ENCODE measurements at regions not wholly inside any gene's neighbourhood (a gene's known extent, or its start where the extent isn't known, plus 50 kb on each side); places are given as distances from the start of the nearest gene placed in this dataset.

- no peak for TF ChIP-seq CTCF (IDR thresholded peaks at IDR 0.05; ENCODE audit: insufficient read depth, low read length, poor library complexity, severe bottlenecking)
- TF ChIP-seq EZH2phosphoT487 (conservative IDR thresholded peaks at IDR 0.05; ENCODE audit: low read length), result no peak
Observed at GRCh38 chr2:17422061-17422460, 96.2 kb downstream of the RAD51AP2 start.

Measured in SU-DHL-6 (cell line).